LNCAP (cell line): ENCODE measurements at regions not wholly inside any gene's neighbourhood (a gene's known extent, or its start where the extent isn't known, plus 50 kb on each side); places are given as distances from the start of the nearest gene placed in this dataset.

ENCODE experiments used
- TF ChIP-seq, protein P1 (sequence below): fragments of 450-650 bp; IDR thresholded peaks from 2 replicates; pipeline ENCODE4 v1.5.1; 2017; ENCODE audit warnings: mild to moderate bottlenecking

DNA sequence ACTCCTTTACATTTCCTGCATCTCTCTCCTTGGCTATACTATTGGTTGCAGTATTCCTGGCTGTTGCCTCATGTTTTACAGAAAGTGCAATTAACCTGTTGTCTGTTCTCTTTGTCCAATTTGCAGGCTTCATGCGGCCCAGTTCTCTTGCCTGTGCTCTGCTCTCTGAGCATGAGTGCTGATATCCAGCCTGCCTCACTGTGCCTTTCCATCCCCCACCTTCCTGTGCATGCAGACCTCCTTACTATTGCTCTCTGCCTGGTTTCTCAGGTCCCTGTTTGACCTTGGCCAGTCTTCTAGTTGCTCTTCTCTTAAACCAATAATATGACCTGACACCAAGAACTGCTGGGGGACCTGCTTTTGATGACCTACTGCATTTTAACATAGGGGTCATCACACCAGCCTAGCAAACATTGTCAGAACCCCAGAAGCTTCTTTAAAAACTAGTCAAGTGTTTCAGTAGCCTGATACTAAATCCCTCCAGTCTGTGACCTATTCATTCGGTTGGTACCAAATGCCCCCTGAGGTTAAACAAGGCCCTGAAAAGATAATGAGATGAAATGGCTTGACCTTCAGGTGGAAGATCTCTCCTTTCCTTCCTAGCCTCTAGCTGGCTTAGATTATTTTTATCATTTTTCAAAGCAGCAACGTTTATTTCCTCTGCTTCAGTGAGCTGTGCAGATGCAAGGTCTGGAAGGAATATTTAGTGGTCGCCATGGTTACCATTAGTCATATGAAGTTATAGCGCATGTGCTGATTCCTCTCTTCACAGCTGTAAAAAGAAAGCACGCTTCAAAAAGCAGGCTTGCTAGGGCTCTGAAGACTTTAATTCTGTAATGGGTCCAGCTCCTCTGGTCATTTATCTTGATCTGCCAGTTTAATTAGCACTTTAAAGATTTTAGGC is 216.5 kb downstream of the PHLDA1 start:
- TF ChIP-seq, protein P1, sequence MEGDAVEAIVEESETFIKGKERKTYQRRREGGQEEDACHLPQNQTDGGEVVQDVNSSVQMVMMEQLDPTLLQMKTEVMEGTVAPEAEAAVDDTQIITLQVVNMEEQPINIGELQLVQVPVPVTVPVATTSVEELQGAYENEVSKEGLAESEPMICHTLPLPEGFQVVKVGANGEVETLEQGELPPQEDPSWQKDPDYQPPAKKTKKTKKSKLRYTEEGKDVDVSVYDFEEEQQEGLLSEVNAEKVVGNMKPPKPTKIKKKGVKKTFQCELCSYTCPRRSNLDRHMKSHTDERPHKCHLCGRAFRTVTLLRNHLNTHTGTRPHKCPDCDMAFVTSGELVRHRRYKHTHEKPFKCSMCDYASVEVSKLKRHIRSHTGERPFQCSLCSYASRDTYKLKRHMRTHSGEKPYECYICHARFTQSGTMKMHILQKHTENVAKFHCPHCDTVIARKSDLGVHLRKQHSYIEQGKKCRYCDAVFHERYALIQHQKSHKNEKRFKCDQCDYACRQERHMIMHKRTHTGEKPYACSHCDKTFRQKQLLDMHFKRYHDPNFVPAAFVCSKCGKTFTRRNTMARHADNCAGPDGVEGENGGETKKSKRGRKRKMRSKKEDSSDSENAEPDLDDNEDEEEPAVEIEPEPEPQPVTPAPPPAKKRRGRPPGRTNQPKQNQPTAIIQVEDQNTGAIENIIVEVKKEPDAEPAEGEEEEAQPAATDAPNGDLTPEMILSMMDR: no peak

DNA sequence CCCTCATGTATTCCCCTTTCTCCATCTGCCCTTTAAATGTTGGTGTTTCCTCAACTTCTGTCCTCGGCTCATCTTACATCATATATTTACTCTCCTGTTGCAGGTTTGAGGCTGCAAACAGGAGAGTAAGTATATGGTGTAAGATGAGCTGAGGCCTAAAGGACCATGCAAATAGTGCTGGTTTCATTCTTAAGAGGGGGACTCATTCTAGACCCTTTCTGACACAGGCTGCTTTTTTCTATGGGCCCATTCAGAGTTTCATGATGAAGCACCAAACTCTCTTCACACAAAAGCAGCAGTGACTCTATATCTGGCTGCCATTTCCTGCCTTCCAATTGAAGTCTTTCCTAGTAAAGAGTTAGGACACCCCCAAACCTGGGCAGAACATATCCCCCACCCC is 218.5 kb downstream of the PHLDA1 start:
- TF ChIP-seq, protein P1: no peak

- TF ChIP-seq, protein P1: no peak
Measured at GRCh38 chr12:75812271-75813018, 219.1 kb downstream of the PHLDA1 start.

- TF ChIP-seq, protein P1: no peak
Measured at GRCh38 chr12:75809746-75810145, 221.8 kb downstream of the PHLDA1 start.

GRCh38 chr12:75807494-75807893 is 224.1 kb downstream of the PHLDA1 start:
- TF ChIP-seq, protein P1: no peak

- TF ChIP-seq, protein P1: no peak
Measured at GRCh38 chr12:75805905-75806304, 225.7 kb downstream of the PHLDA1 start.

- TF ChIP-seq, protein P1: no peak
Measured at GRCh38 chr12:75805320-75805719, 226.3 kb downstream of the PHLDA1 start.
